BE2C (cell line): ENCODE measurements at regions not wholly inside any gene's neighbourhood (a gene's known extent, or its start where the extent isn't known, plus 50 kb on each side); places are given as distances from the start of the nearest gene placed in this dataset.

Experiments
- DNase-seq: peaks from one replicate; pipeline ENCODE4 v3.0.0-alpha.2; 2020
- H3K27me3 ChIP-seq: fragments of 250-450 bp; sonication (Bioruptor Pico); 2 replicates; pipeline ENCODE4 v1.5.1; 2020; ENCODE audit warnings: mild to moderate bottlenecking
- H3K36me3 ChIP-seq: fragments of 250-450 bp; sonication (Bioruptor Pico); 2 replicates; pipeline ENCODE4 v1.5.1; 2020; ENCODE audit warnings: mild to moderate bottlenecking
- H3K4me1 ChIP-seq: fragments of 250-450 bp; sonication (Bioruptor Pico); 2 replicates; pipeline ENCODE4 v1.5.1; 2020
- H3K4me3 ChIP-seq: 2 replicates; pipeline ENCODE4 v1.5.1; 2011; ENCODE audit warnings: low read depth, low read length
- H3K9me3 ChIP-seq: fragments of 250-450 bp; sonication (Bioruptor Pico); 2 replicates; pipeline ENCODE4 v1.5.1; 2020
- CTCF ChIP-seq: IDR thresholded peaks from 2 replicates; pipeline ENCODE4 v1.5.1; 2012; ENCODE audit warnings: mild to moderate bottlenecking, low read depth, low read length

GRCh38 chr12:124456133-124456651 is 111.2 kb downstream of the NCOR2 start:
- no peak for DNase-seq
- H3K27me3 ChIP-seq = no peaks in the 10 kb centered on the region
- peaks cover 32% of the 10 kb centered on the region for H3K36me3 ChIP-seq
- H3K4me3 ChIP-seq = no peak overlapping the region
- TF ChIP-seq CTCF = no peak
- H3K4me1 ChIP-seq = peaks cover 29% of the 10 kb centered on the region
- H3K9me3 ChIP-seq = no peaks in the 10 kb centered on the region

- H3K27me3 ChIP-seq = no peaks in the 10 kb centered on the region
- H3K4me1 ChIP-seq = peaks cover 32% of the 10 kb centered on the region
- no peak for TF ChIP-seq CTCF
- no peak overlapping the region for H3K4me3 ChIP-seq
- H3K9me3 ChIP-seq = no peaks in the 10 kb centered on the region
- no peak for DNase-seq
- H3K36me3 ChIP-seq = peaks cover 32% of the 10 kb centered on the region
Observed at GRCh38 chr12:124455336-124455735, 112.1 kb downstream of the NCOR2 start.

- peaks cover 32% of the 10 kb centered on the region for H3K4me1 ChIP-seq
- H3K27me3 ChIP-seq = no peaks in the 10 kb centered on the region
- H3K36me3 ChIP-seq = peaks cover 31% of the 10 kb centered on the region
- no peak for TF ChIP-seq CTCF
- no peak for DNase-seq
- no peak overlapping the region for H3K4me3 ChIP-seq
- H3K9me3 ChIP-seq = no peaks in the 10 kb centered on the region
Observed at GRCh38 chr12:124454735-124455134, 112.7 kb downstream of the NCOR2 start.

GRCh38 chr12:124454352-124454725 is 113.1 kb downstream of the NCOR2 start:
- DNase-seq = no peak
- Histone ChIP-seq H3K36me3 (peaks cover 27% of the 10 kb centered on the region), H3K27me3 (no peaks in the 10 kb centered on the region), H3K4me3 (no peak overlapping the region), H3K9me3 (no peaks in the 10 kb centered on the region), H3K4me1 (peaks cover 32% of the 10 kb centered on the region)
- no peak for TF ChIP-seq CTCF

- DNase-seq = peak; percentile 85
- peaks cover 32% of the 10 kb centered on the region for H3K4me1 ChIP-seq
- no peak overlapping the region for H3K4me3 ChIP-seq
- H3K9me3 ChIP-seq = no peaks in the 10 kb centered on the region
- no peaks in the 10 kb centered on the region for H3K27me3 ChIP-seq
- H3K36me3 ChIP-seq = peaks cover 21% of the 10 kb centered on the region
- no peak for TF ChIP-seq CTCF
Observed at GRCh38 chr12:124453419-124454351, 113.7 kb downstream of the NCOR2 start.
